ENCODE measurements at regions not wholly inside any gene's neighbourhood (a gene's known extent, or its start where the extent isn't known, plus 50 kb on each side); places are given as distances from the start of the nearest gene placed in this dataset.

- TF ChIP-seq REST (IDR thresholded peaks at IDR 0.05; ENCODE audit: insufficient read depth in 1 of 2, low read depth in 2 of 2, low read length in 2 of 2) (no peak), POLR2AphosphoS5 (IDR thresholded peaks at IDR 0.05; ENCODE audit: low read depth, low read length) (no peak), TAF1 (IDR thresholded peaks at IDR 0.05; ENCODE audit: borderline replicate concordance, insufficient read depth, low read length) (no peak), FOXP2 (optimal IDR thresholded peaks at IDR 0.05; ENCODE audit: borderline replicate concordance, extremely low read depth, extremely low read length, insufficient read depth) (no peak), SIN3A (IDR thresholded peaks at IDR 0.05; ENCODE audit: borderline replicate concordance, insufficient read depth, low read length) (no peak)
These were observed 122.2 kb downstream of the NPY start for GRCh38 chr7:24406053-24406788.

GRCh38 chr7:24406789-24407299 lies 122.9 kb downstream of the NPY start:
- TF ChIP-seq FOXP2 (optimal IDR thresholded peaks at IDR 0.05; ENCODE audit: borderline replicate concordance, extremely low read depth, extremely low read length, insufficient read depth): no peak
- no peak for TF ChIP-seq POLR2AphosphoS5 (IDR thresholded peaks at IDR 0.05; ENCODE audit: low read depth, low read length)
- no peak for TF ChIP-seq SIN3A (IDR thresholded peaks at IDR 0.05; ENCODE audit: borderline replicate concordance, insufficient read depth, low read length)

GRCh38 chr7:24407965-24408364 lies 124.0 kb downstream of the NPY start:
- TF ChIP-seq FOXP2 (optimal IDR thresholded peaks at IDR 0.05; ENCODE audit: borderline replicate concordance, extremely low read depth, extremely low read length, insufficient read depth) (no peak), POLR2AphosphoS5 (IDR thresholded peaks at IDR 0.05; ENCODE audit: low read depth, low read length) (no peak), TAF1 (IDR thresholded peaks at IDR 0.05; ENCODE audit: borderline replicate concordance, insufficient read depth, low read length) (no peak), REST (IDR thresholded peaks at IDR 0.05; ENCODE audit: insufficient read depth in 1 of 2, low read depth in 2 of 2, low read length in 2 of 2) (no peak), SIN3A (IDR thresholded peaks at IDR 0.05; ENCODE audit: borderline replicate concordance, insufficient read depth, low read length) (no peak)

GRCh38 chr7:24408798-24409430 lies 124.9 kb downstream of the NPY start:
- TF ChIP-seq FOXP2 (optimal IDR thresholded peaks at IDR 0.05; ENCODE audit: borderline replicate concordance, extremely low read depth, extremely low read length, insufficient read depth): no peak
- no peak for TF ChIP-seq TAF1 (IDR thresholded peaks at IDR 0.05; ENCODE audit: borderline replicate concordance, insufficient read depth, low read length)
- no peak for TF ChIP-seq REST (IDR thresholded peaks at IDR 0.05; ENCODE audit: insufficient read depth in 1 of 2, low read depth in 2 of 2, low read length in 2 of 2)
- TF ChIP-seq POLR2AphosphoS5 (IDR thresholded peaks at IDR 0.05; ENCODE audit: low read depth, low read length): no peak
- TF ChIP-seq SIN3A (IDR thresholded peaks at IDR 0.05; ENCODE audit: borderline replicate concordance, insufficient read depth, low read length): no peak

GRCh38 chr7:24409431-24410024 lies 125.5 kb downstream of the NPY start:
- TF ChIP-seq POLR2AphosphoS5 (IDR thresholded peaks at IDR 0.05; ENCODE audit: low read depth, low read length): no peak
- no peak for TF ChIP-seq FOXP2 (optimal IDR thresholded peaks at IDR 0.05; ENCODE audit: borderline replicate concordance, extremely low read depth, extremely low read length, insufficient read depth)
- TF ChIP-seq REST (IDR thresholded peaks at IDR 0.05; ENCODE audit: insufficient read depth in 1 of 2, low read depth in 2 of 2, low read length in 2 of 2): no peak
- no peak for TF ChIP-seq TAF1 (IDR thresholded peaks at IDR 0.05; ENCODE audit: borderline replicate concordance, insufficient read depth, low read length)
- no peak for TF ChIP-seq SIN3A (IDR thresholded peaks at IDR 0.05; ENCODE audit: borderline replicate concordance, insufficient read depth, low read length)

Measured in PFSK-1 (cell line).